OCI-LY1 (cell line): ENCODE measurements at regions not wholly inside any gene's neighbourhood (a gene's known extent, or its start where the extent isn't known, plus 50 kb on each side); places are given as distances from the start of the nearest gene placed in this dataset.

Experiments used
- H2AFZ ChIP-seq: fragments of 200-600 bp; sonication (generic), shearing (Covaris generic); 2 replicates; pipeline ENCODE4 v1.6.0; 2014; ENCODE audit warnings: antibody characterized with exemption, mild to moderate bottlenecking, low read length
- H3F3A ChIP-seq: fragments of 200-600 bp; sonication (generic), shearing (Covaris generic); 2 replicates; pipeline ENCODE4 v1.6.0; 2014; ENCODE audit warnings: mild to moderate bottlenecking, antibody characterized with exemption, low read length, moderate library complexity; ENCODE audit not compliant: insufficient read depth
- H3K27ac ChIP-seq: fragments of 200-600 bp; sonication (generic); 2 replicates; pipeline ENCODE4 v1.5.1; 2014; ENCODE audit warnings: low read length, mixed run types, mild to moderate bottlenecking, low read depth; ENCODE audit not compliant: poor library complexity, severe bottlenecking
- H3K27me3 ChIP-seq: fragments of 200-600 bp; sonication (generic); 2 replicates; pipeline ENCODE4 v1.6.0; 2014; ENCODE audit warnings: antibody characterized with exemption, mild to moderate bottlenecking, low read length, moderate library complexity; ENCODE audit not compliant: insufficient read depth
- H3K36me3 ChIP-seq: fragments of 200-600 bp; sonication (generic); 2 replicates; pipeline ENCODE4 v1.6.1; 2014; ENCODE audit warnings: mild to moderate bottlenecking, antibody characterized with exemption, low read length, moderate library complexity, mixed read lengths; ENCODE audit not compliant: insufficient read depth
- H3K4me1 ChIP-seq: fragments of 200-600 bp; sonication (generic); 2 replicates; pipeline ENCODE4 v1.5.1; 2014; ENCODE audit warnings: mild to moderate bottlenecking, low read length, moderate library complexity; ENCODE audit not compliant: insufficient read depth, severe bottlenecking
- H3K4me2 ChIP-seq: fragments of 200-600 bp; sonication (generic), shearing (Covaris generic); 2 replicates; pipeline ENCODE4 v1.6.1; 2014; ENCODE audit warnings: low read length
- H3K4me3 ChIP-seq: fragments of 200-600 bp; sonication (generic); 2 replicates; pipeline ENCODE4 v1.5.1; 2014; ENCODE audit warnings: low read length, low read depth, mild to moderate bottlenecking, mixed read lengths; ENCODE audit not compliant: poor library complexity, severe bottlenecking
- H3K79me2 ChIP-seq: fragments of 200-600 bp; shearing (Covaris generic); 2 replicates; pipeline ENCODE4 v1.6.1; 2016; ENCODE audit warnings: mixed run types, low read length, mixed read lengths; ENCODE audit not compliant: insufficient read depth
- H3K9ac ChIP-seq: fragments of 200-600 bp; sonication (generic), shearing (Covaris generic); 2 replicates; pipeline ENCODE4 v1.6.1; 2014; ENCODE audit warnings: mild to moderate bottlenecking, low read length, mixed read lengths
- H3K9me2 ChIP-seq: fragments of 200-600 bp; sonication (generic), shearing (Covaris generic); 2 replicates; pipeline ENCODE4 v1.6.1; 2014; ENCODE audit warnings: low read depth, mild to moderate bottlenecking, low read length, mixed read lengths
- H3K9me3 ChIP-seq: fragments of 200-600 bp; shearing (Covaris generic); 2 replicates; pipeline ENCODE4 v1.6.1; 2014; ENCODE audit warnings: low read length, mixed read lengths
- H4K20me1 ChIP-seq: fragments of 200-600 bp; sonication (generic), shearing (Covaris generic); 2 replicates; pipeline ENCODE4 v1.6.0; 2016; ENCODE audit warnings: mild to moderate bottlenecking, low read length; ENCODE audit not compliant: insufficient read depth
- EZH2 ChIP-seq: fragments of 200-600 bp; sonication (generic), shearing (Covaris generic); IDR thresholded peaks from 2 replicates; pipeline ENCODE4 v1.8.0; 2017; ENCODE audit warnings: borderline replicate concordance, mixed run types, mild to moderate bottlenecking, antibody characterized with exemption, low read length, moderate library complexity, mixed read lengths
- TF ChIP-seq, protein P1 (sequence below): fragments of 200-600 bp; sonication (generic), shearing (Covaris generic); IDR thresholded peaks from 2 replicates; pipeline ENCODE4 v1.5.1; 2017; ENCODE audit warnings: mild to moderate bottlenecking, antibody characterized with exemption, low read length, moderate library complexity, mixed read lengths

DNA sequence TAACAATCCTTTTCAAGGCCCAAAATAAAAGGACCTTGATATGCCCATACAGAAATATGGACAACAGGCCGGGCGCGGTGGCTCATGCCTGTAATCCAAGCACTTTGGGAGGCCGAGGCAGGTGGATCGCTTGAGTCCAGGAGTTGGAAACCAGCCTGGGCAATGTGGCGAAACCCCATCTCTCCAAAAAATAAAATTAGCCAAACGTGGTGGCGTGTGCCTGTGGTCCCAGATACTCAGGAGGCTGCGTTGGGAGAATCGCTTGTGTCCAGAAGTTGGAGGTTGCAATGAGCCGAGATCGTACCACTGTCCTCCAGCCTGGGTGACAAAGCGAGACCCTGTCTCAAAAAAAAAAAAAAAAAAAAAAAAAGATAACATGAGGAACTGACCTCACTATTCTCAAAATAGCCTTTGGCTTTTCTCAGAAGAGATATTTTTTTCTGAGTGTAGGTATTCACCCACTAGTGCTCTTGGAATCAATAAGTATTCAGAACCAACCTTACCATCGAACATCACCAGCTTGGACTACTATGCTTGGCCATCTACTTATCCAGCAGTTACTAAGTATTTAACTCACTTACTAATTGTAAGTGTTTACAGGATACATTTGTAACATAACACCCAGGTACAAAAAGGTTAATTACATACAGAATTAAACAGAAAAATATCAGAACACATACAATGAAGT, 99.2 kb downstream of the OR2B2 start:
- TF ChIP-seq, protein P1, sequence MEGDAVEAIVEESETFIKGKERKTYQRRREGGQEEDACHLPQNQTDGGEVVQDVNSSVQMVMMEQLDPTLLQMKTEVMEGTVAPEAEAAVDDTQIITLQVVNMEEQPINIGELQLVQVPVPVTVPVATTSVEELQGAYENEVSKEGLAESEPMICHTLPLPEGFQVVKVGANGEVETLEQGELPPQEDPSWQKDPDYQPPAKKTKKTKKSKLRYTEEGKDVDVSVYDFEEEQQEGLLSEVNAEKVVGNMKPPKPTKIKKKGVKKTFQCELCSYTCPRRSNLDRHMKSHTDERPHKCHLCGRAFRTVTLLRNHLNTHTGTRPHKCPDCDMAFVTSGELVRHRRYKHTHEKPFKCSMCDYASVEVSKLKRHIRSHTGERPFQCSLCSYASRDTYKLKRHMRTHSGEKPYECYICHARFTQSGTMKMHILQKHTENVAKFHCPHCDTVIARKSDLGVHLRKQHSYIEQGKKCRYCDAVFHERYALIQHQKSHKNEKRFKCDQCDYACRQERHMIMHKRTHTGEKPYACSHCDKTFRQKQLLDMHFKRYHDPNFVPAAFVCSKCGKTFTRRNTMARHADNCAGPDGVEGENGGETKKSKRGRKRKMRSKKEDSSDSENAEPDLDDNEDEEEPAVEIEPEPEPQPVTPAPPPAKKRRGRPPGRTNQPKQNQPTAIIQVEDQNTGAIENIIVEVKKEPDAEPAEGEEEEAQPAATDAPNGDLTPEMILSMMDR: no peak
- TF ChIP-seq EZH2: no peak
- H3K27ac ChIP-seq: peak overlapping the region; percentile 100
- peaks cover 66% of the 10 kb centered on the region for H3K4me1 ChIP-seq
- H3K9me2 ChIP-seq: no peaks in the 10 kb centered on the region
- peaks cover 5% of the 10 kb centered on the region; the same call in 1 of the 2 replicates for H3K36me3 ChIP-seq
- peak overlapping the region; percentile 81 for H3K4me3 ChIP-seq
- H3K4me2 ChIP-seq: peak overlapping the region; percentile 76
- no peaks in the 10 kb centered on the region for H3K9me3 ChIP-seq
- H3F3A ChIP-seq: peaks cover 25% of the 10 kb centered on the region
- H2AFZ ChIP-seq: no peak overlapping the region
- peak overlapping the region; percentile 98 for H3K9ac ChIP-seq
- no peaks in the 10 kb centered on the region for H3K79me2 ChIP-seq
- H4K20me1 ChIP-seq: no peaks in the 10 kb centered on the region
- no peaks in the 10 kb centered on the region for H3K27me3 ChIP-seq

DNA sequence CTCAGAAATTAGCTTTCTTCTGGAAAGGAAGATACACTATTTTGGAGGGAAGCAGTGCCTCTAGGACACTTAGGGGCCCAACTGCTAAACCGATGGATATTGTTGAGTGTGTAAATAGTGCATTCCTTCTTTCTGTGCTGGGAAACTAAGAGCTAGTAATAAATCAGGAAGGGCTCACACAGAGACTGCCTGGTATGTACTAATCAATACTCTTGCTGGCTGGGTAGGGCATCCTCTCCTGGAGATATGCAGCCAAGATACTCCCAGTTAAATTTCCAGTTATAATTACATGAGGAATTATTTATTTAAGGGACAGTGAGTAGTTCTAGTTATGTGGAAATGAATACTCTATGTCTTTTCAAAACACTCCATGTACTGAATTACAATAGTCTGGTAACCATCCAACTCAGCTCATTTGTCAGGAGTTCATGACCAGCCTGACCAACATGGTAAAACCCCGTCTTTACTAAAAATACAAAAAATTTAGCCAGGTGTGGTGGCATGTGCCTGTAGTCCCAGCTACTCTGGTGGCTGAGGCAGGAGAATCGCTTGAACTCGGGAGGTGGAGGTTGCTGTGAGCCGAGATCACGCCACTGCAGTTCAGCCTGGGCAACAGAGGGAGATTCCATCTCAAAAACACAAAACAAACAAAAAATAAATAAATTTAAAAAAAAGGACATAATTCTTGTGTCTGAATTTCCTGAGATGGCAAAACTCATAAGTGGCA, 100.0 kb downstream of the OR2B2 start:
- no peak for TF ChIP-seq EZH2
- TF ChIP-seq, protein P1: no peak
- peak overlapping the region; percentile 100 for H3K27ac ChIP-seq

DNA sequence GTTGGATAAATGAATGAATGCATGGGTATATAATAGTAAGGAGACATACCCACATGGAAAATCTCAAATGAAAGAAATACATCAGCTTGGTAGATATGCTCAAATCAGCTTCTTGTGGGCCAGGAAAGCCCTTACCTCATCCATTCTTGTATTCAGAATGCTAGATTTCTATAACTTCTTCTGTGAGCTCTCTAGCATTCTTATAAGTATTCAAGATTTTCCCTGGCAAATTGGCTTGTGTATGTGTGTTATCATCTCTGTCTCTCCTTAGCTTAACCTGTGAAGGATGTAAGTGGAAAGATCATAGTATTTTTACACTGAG, 100.8 kb downstream of the OR2B2 start:
- Histone ChIP-seq H4K20me1 (no peaks in the 10 kb centered on the region), H3K9me2 (no peaks in the 10 kb centered on the region), H3K79me2 (no peaks in the 10 kb centered on the region), H3F3A (peaks cover 25% of the 10 kb centered on the region), H2AFZ (no peak overlapping the region), H3K36me3 (peaks cover 5% of the 10 kb centered on the region; the same call in 1 of the 2 replicates), H3K27me3 (no peaks in the 10 kb centered on the region), H3K4me2 (peak overlapping the region; percentile 80), H3K4me1 (peaks cover 69% of the 10 kb centered on the region), H3K9me3 (no peaks in the 10 kb centered on the region), H3K27ac (peak overlapping the region; percentile 100), H3K4me3 (peak overlapping the region; percentile 81), H3K9ac (peak overlapping the region; percentile 98)
- TF ChIP-seq, protein P1: no peak
- no peak for TF ChIP-seq EZH2

More for the DNA sequence above, 100.0 kb downstream of the OR2B2 start:
- H3K9ac ChIP-seq: peak overlapping the region; percentile 98
- no peaks in the 10 kb centered on the region for H3K79me2 ChIP-seq
- no peaks in the 10 kb centered on the region for H3K9me2 ChIP-seq
- no peak overlapping the region for H2AFZ ChIP-seq
- peaks cover 68% of the 10 kb centered on the region for H3K4me1 ChIP-seq
- no peaks in the 10 kb centered on the region for H3K27me3 ChIP-seq
- H3K4me3 ChIP-seq: peak overlapping the region; percentile 81
- peak overlapping the region; percentile 76 for H3K4me2 ChIP-seq
- peaks cover 25% of the 10 kb centered on the region for H3F3A ChIP-seq
- peaks cover 5% of the 10 kb centered on the region; the same call in 1 of the 2 replicates for H3K36me3 ChIP-seq
- H4K20me1 ChIP-seq: no peaks in the 10 kb centered on the region
- H3K9me3 ChIP-seq: no peaks in the 10 kb centered on the region
